Loucy (cell line): ENCODE measurements at regions not wholly inside any gene's neighbourhood (a gene's known extent, or its start where the extent isn't known, plus 50 kb on each side); places are given as distances from the start of the nearest gene placed in this dataset.

ENCODE experiments used
- H2AFZ ChIP-seq: fragments of 200-600 bp; sonication (generic); 2 replicates; pipeline ENCODE4 v1.6.0; 2016; ENCODE audit warnings: antibody characterized with exemption, mild to moderate bottlenecking, low read length, moderate library complexity
- H3F3A ChIP-seq: fragments of 200-600 bp; 2 replicates; pipeline ENCODE4 v1.6.0; 2016; ENCODE audit warnings: antibody characterized with exemption, low read depth, mild to moderate bottlenecking
- H3K27me3 ChIP-seq: fragments of 200-600 bp; sonication (generic); 2 replicates; pipeline ENCODE4 v1.6.1; 2014; ENCODE audit warnings: low read length, mild to moderate bottlenecking; ENCODE audit not compliant: insufficient read depth, poor library complexity, severe bottlenecking
- H3K36me3 ChIP-seq: fragments of 200-600 bp; sonication (generic); 2 replicates; pipeline ENCODE4 v1.6.1; 2016; ENCODE audit warnings: low read length; ENCODE audit not compliant: insufficient read depth
- H3K4me1 ChIP-seq: fragments of 200-600 bp; sonication (generic); 2 replicates; pipeline ENCODE4 v1.5.1; 2014; ENCODE audit warnings: low read length, mild to moderate bottlenecking; ENCODE audit not compliant: insufficient read depth, poor library complexity, severe bottlenecking
- H3K4me2 ChIP-seq: fragments of 200-600 bp; sonication (generic); 2 replicates; pipeline ENCODE4 v1.6.0; 2014; ENCODE audit warnings: antibody characterized with exemption, low read length, low read depth, mild to moderate bottlenecking; ENCODE audit not compliant: poor library complexity, severe bottlenecking
- H3K4me3 ChIP-seq: fragments of 200-600 bp; sonication (generic); 2 replicates; pipeline ENCODE4 v1.5.1; 2014; ENCODE audit warnings: low read length, mild to moderate bottlenecking, mixed read lengths; ENCODE audit not compliant: poor library complexity, severe bottlenecking
- H3K79me2 ChIP-seq: fragments of 200-600 bp; sonication (generic); 2 replicates; pipeline ENCODE4 v1.6.1; 2014; ENCODE audit warnings: low read length; ENCODE audit not compliant: insufficient read depth
- H3K9ac ChIP-seq: fragments of 200-600 bp; sonication (generic); 2 replicates; pipeline ENCODE4 v1.6.0; 2014; ENCODE audit warnings: mild to moderate bottlenecking, low read depth, low read length, moderate library complexity; ENCODE audit not compliant: poor library complexity, severe bottlenecking
- H3K9me2 ChIP-seq: fragments of 200-600 bp; sonication (generic); replicated peaks from 2 replicates; pipeline ENCODE4 v1.6.1; 2016; ENCODE audit warnings: low read depth, low read length, mixed read lengths
- H3K9me3 ChIP-seq: fragments of 200-600 bp; sonication (generic); 2 replicates; pipeline ENCODE4 v1.6.1; 2014; ENCODE audit warnings: mild to moderate bottlenecking, antibody characterized with exemption, low read length, low read depth; ENCODE audit not compliant: insufficient read depth
- H4K20me1 ChIP-seq: fragments of 200-600 bp; sonication (generic); 2 replicates; pipeline ENCODE4 v1.6.0; 2014; ENCODE audit warnings: antibody characterized with exemption, low read length, mild to moderate bottlenecking; ENCODE audit not compliant: insufficient read depth, poor library complexity, severe bottlenecking
- EZH2phosphoT487 ChIP-seq: fragments of 200-600 bp; IDR thresholded peaks from 2 replicates; pipeline ENCODE4 v1.6.1; 2018; ENCODE audit warnings: antibody characterized with exemption, mild to moderate bottlenecking, moderate library complexity, borderline replicate concordance
- TF ChIP-seq, protein P1 (sequence below): fragments of 200-600 bp; sonication (generic); conservative IDR thresholded peaks from 2 replicates; pipeline ENCODE4 v1.5.1; 2014; ENCODE audit warnings: mild to moderate bottlenecking, antibody characterized with exemption, low read length

DNA sequence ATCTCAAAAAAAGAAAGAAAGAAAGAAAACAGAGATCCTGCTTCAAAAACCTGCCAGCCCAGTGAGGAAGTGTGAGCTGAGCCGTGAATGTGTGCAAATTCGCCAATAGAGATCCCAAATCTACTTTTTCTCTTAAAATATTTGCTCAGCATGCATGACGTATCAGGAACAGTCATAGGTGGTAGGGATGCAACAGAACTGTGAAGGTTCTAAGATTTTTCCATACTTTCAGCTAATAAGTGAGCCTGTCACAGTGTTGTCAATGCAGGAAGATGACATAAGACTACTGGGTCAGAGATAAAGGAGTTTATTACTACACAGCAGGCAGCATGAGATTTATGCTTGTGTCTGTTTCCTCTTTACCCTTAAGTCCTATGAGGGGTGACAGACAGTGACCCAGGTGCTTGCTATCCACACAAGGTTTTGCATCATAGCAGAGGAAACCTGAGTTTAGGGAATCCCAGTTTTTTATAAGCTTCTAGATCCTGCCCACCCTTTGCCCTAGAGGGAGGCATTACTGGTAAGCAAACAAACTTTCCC is 273.4 kb downstream of the BMP7 start:
- Histone ChIP-seq H3K4me2 (no peak overlapping the region), H3K4me3 (no peak overlapping the region), H3F3A (no peaks in the 10 kb centered on the region), H3K79me2 (no peaks in the 10 kb centered on the region), H3K36me3 (no peaks in the 10 kb centered on the region), H2AFZ (no peak overlapping the region), H4K20me1 (no peaks in the 10 kb centered on the region), H3K9me3 (peaks cover 4% of the 10 kb centered on the region; the same call in 1 of the 2 replicates), H3K4me1 (no peaks in the 10 kb centered on the region), H3K9me2 (no peaks in the 10 kb centered on the region), H3K27me3 (no peaks in the 10 kb centered on the region), H3K9ac (no peak overlapping the region)
- TF ChIP-seq EZH2phosphoT487, result no peak
- TF ChIP-seq, protein P1, sequence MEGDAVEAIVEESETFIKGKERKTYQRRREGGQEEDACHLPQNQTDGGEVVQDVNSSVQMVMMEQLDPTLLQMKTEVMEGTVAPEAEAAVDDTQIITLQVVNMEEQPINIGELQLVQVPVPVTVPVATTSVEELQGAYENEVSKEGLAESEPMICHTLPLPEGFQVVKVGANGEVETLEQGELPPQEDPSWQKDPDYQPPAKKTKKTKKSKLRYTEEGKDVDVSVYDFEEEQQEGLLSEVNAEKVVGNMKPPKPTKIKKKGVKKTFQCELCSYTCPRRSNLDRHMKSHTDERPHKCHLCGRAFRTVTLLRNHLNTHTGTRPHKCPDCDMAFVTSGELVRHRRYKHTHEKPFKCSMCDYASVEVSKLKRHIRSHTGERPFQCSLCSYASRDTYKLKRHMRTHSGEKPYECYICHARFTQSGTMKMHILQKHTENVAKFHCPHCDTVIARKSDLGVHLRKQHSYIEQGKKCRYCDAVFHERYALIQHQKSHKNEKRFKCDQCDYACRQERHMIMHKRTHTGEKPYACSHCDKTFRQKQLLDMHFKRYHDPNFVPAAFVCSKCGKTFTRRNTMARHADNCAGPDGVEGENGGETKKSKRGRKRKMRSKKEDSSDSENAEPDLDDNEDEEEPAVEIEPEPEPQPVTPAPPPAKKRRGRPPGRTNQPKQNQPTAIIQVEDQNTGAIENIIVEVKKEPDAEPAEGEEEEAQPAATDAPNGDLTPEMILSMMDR, result no peak

DNA sequence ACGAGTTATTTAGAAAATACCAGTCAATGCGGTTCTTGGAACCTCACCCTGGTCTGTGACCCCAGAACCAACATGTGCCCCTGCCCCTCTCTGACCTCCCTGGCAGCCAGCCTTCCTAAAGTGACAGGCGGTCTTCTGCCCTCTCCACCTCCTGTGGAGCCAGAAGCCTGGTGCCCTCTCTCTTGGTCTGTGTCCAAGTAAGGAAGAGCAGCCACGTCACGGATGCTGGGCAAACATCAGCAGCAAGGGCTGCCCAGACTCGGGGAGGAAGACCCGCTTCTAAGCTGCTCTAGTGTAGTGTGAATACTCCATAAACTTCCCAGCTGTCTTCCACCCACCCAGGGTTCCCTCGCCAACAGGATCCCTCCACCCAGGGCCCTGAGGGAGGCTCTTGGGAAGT is 272.4 kb downstream of the BMP7 start:
- Histone ChIP-seq H3K79me2 (no peaks in the 10 kb centered on the region), H3K4me2 (no peak overlapping the region), H3K27me3 (no peaks in the 10 kb centered on the region), H3K9ac (no peak overlapping the region), H2AFZ (no peak overlapping the region), H4K20me1 (no peaks in the 10 kb centered on the region), H3K9me3 (peaks cover 9% of the 10 kb centered on the region; the same call in 1 of the 2 replicates), H3K4me1 (no peaks in the 10 kb centered on the region), H3K36me3 (no peaks in the 10 kb centered on the region), H3K9me2 (no peaks in the 10 kb centered on the region), H3F3A (no peaks in the 10 kb centered on the region), H3K4me3 (no peak overlapping the region)
- TF ChIP-seq EZH2phosphoT487, result no peak
- TF ChIP-seq, protein P1, result no peak

DNA sequence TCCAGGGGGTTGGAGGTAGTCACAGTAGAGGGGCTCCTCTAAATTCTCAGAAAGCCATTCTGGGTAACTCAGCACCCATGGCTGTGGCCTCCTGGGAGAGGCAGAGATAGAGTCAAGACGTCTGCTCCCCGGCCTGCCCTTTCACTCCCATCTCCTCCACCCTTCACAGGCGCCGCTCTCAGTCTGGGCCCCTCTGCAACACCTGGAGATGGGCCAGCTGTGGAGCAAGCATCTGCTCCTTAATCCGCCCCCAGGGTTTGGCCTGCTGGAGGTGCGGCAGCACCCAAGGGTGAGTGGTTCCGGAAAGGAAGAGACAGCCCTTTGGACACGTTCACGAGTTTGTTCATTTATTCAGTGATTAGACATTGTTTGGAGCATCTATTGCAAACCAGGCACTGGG is 271.3 kb downstream of the BMP7 start:
- no peaks in the 10 kb centered on the region for H3K27me3 ChIP-seq
- TF ChIP-seq EZH2phosphoT487, result no peak
- TF ChIP-seq, protein P1, result no peak
- H2AFZ ChIP-seq, result no peak overlapping the region
- no peaks in the 10 kb centered on the region for H3K9me2 ChIP-seq
- no peak overlapping the region for H3K4me3 ChIP-seq
- H3K9me3 ChIP-seq, result peaks cover 6% of the 10 kb centered on the region; the same call in 1 of the 2 replicates
- no peaks in the 10 kb centered on the region for H3F3A ChIP-seq
- no peaks in the 10 kb centered on the region for H4K20me1 ChIP-seq
- H3K4me2 ChIP-seq, result no peak overlapping the region
- H3K79me2 ChIP-seq, result no peaks in the 10 kb centered on the region
- no peaks in the 10 kb centered on the region for H3K4me1 ChIP-seq
- no peaks in the 10 kb centered on the region for H3K36me3 ChIP-seq
- no peak overlapping the region for H3K9ac ChIP-seq
